Fibroblast of pulmonary artery (primary cell): ENCODE measurements at regions not wholly inside any gene's neighbourhood (a gene's known extent, or its start where the extent isn't known, plus 50 kb on each side); places are given as distances from the start of the nearest gene placed in this dataset.

Source experiments
- DNase-seq: peaks from one replicate; pipeline ENCODE4 v3.0.0-alpha.2; 2010; ENCODE audit warnings: low read depth
- H3K4me3 ChIP-seq: replicated peaks from 2 replicates; pipeline ENCODE4 v1.5.1; 2011; ENCODE audit warnings: low read depth, mild to moderate bottlenecking, control low read depth, low read length, moderate library complexity
- CTCF ChIP-seq: IDR thresholded peaks from 2 replicates; pipeline ENCODE4 v1.5.1; 2011; ENCODE audit warnings: mild to moderate bottlenecking, control low read depth, low read length, inconsistent platforms; ENCODE audit errors: missing control alignments

- DNase-seq = no peak
- H3K4me3 ChIP-seq = no peak overlapping the region
- TF ChIP-seq CTCF = no peak
Measured at GRCh38 chr1:192914696-192915095, 105.9 kb downstream of the RGS2 start.

GRCh38 chr1:192916021-192916420 is 107.2 kb downstream of the RGS2 start:
- H3K4me3 ChIP-seq = no peak overlapping the region
- TF ChIP-seq CTCF = no peak
- no peak for DNase-seq

GRCh38 chr1:192918259-192918658 is 109.4 kb downstream of the RGS2 start:
- no peak overlapping the region for H3K4me3 ChIP-seq
- TF ChIP-seq CTCF = no peak
- DNase-seq = no peak

- no peak overlapping the region for H3K4me3 ChIP-seq
- TF ChIP-seq CTCF = no peak
- no peak for DNase-seq
Measured at GRCh38 chr1:192920412-192920811, 111.6 kb downstream of the RGS2 start.

- TF ChIP-seq CTCF = no peak
- DNase-seq = no peak
- H3K4me3 ChIP-seq = no peak overlapping the region
Measured at GRCh38 chr1:192925609-192926008, 116.8 kb downstream of the RGS2 start.

- no peak overlapping the region for H3K4me3 ChIP-seq
- TF ChIP-seq CTCF = no peak
- no peak for DNase-seq
Measured at GRCh38 chr1:192926736-192927135, 117.9 kb downstream of the RGS2 start.

- no peak for TF ChIP-seq CTCF
- DNase-seq = no peak
- H3K4me3 ChIP-seq = no peak overlapping the region
Measured at GRCh38 chr1:192927496-192927895, 118.7 kb downstream of the RGS2 start.
